HG02763 (cell line): ENCODE measurements at regions not wholly inside any gene's neighbourhood (a gene's known extent, or its start where the extent isn't known, plus 50 kb on each side); places are given as distances from the start of the nearest gene placed in this dataset.
"Not testable (repeated sequence)": the region's sequence is repeated elsewhere in the genome, so short reads cannot be mapped to it uniquely, and the experiment has no call there.

Experiments used
- ATAC-seq: cut with Tn5 transposase; IDR thresholded peaks from one replicate; pipeline ENCODE4 v1.9.1; 2021; ENCODE audit warnings: mild to moderate bottlenecking, moderate library complexity; ENCODE audit not compliant: unreplicated experiment

- ATAC-seq = no peak
Observed at GRCh38 chr6:131488780-131489179, 84.2 kb upstream of the ARG1 start.

GRCh38 chr6:131490441-131490840 lies 82.6 kb upstream of the ARG1 start:
- no peak for ATAC-seq

- no peak for ATAC-seq
Observed at GRCh38 chr6:131492932-131493573, 80.0 kb upstream of the ARG1 start.

- not testable (repeated sequence) for ATAC-seq
Observed at GRCh38 chr6:131504387-131504786, 68.6 kb upstream of the ARG1 start.

GRCh38 chr6:131510094-131510493 lies 62.9 kb upstream of the ARG1 start:
- ATAC-seq = peak; percentile 97

- ATAC-seq = no peak
Observed at GRCh38 chr6:131510591-131510990, 62.4 kb upstream of the ARG1 start.

- peak; percentile 96 for ATAC-seq
Observed at GRCh38 chr6:131519670-131520436, 53.2 kb upstream of the ARG1 start.
